NCI-H82 treated with DMSO at 0.1 percent for 48 hours (cell line): ENCODE measurements at regions not wholly inside any gene's neighbourhood (a gene's known extent, or its start where the extent isn't known, plus 50 kb on each side); places are given as distances from the start of the nearest gene placed in this dataset.
"Not testable (repeated sequence)": the region's sequence is repeated elsewhere in the genome, so short reads cannot be mapped to it uniquely, and the experiment has no call there.

Experiments
- DNase-seq: peaks from one replicate; lab custom pipeline; 2025; ENCODE audit not compliant: unreplicated experiment; lab: John Stamatoyannopoulos, UW

DNA sequence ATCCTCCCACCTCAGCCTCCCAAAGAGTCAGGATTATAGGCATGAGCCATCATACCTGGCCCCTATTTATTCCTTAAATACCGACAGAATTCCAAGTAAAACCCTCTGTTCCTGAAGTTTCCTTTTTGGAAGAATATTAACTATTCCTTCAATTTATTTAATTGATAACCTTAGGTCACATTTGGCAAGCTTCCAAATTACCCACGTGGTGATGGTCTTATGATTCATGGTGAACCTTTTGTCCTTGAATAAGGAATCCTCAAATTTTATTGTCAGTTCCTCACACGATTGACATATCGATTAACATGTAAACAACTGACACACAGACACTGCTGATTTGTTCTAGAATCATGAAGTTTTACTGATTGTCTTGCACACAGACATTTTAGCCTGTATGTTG lies 130.6 kb upstream of the LRRC61 start:
- DNase-seq: not testable (repeated sequence)

DNA sequence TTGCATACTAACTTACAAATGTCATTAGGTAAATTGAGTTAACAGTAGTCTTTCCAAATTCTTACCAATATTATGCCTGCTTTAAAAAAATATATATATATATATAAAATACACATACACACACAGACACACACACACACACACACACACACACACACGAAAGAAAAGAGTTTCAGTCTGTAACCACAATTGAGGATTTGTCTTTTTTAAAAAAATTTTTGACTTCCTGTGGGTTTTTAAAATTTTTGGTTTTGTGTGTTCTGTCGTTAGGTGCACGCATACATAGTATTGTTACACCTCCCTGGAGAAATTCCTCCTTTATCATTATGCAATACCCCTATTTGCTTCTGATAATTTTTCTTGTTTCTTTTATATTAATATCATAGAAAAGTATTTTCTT lies 129.3 kb upstream of the LRRC61 start:
- DNase-seq: not testable (repeated sequence)
